A549 (cell line): ENCODE measurements at regions not wholly inside any gene's neighbourhood (a gene's known extent, or its start where the extent isn't known, plus 50 kb on each side); places are given as distances from the start of the nearest gene placed in this dataset.

Source experiments
- ATAC-seq, 2 experiments: fragments of 200-7000 bp in 1 of 2; fragments of >200 bp in 1 of 2; cut with Nextera tagmentation in 1 of 2; cut with Tn5 transposase in 1 of 2; 3 replicates each; pipeline versions ENCODE4 v1.8.0 to v1.9.1; 2018 to 2020; ENCODE audit warnings: mild to moderate bottlenecking in 1 of 2, moderate library complexity in 1 of 2
- CTCF ChIA-PET: fragments of 300-600 bp; sonication (Branson Sonifier 250); formaldehyde crosslinking; extraction: SDS; loops from one replicate; lab custom pipeline; 2021; ENCODE audit warnings: antibody characterized with exemption, inconsistent platforms; lab: Yijun Ruan, JAX
- POLR2A ChIA-PET: fragments of 350-600 bp; formaldehyde crosslinking; extraction: SDS; loops from one replicate; lab custom pipeline; 2021; ENCODE audit warnings: antibody characterized with exemption, inconsistent platforms; lab: Yijun Ruan, JAX
- DNase-seq, 2 experiments: peaks; one replicate each; pipeline versions ENCODE4 v3.0.0 to v3.0.0-alpha.2; 2011 to 2016; ENCODE audit warnings: low read depth in 1 of 2, low spot score in 1 of 2
- FAIRE-seq: peaks from 2 replicates; lab custom pipeline; 2011; peaks lifted over from hg19 to GRCh38; lab: Jason Lieb, UNC
- H3K27ac ChIP-seq, 2 experiments: fragments of >200 bp; sonication (Bioruptor Twin); formaldehyde crosslinking; 3 replicates each; pipeline ENCODE4 v1.5.1; 2016 to 2017
- H3K4me1 ChIP-seq: fragments of >200 bp; sonication (Bioruptor Twin); formaldehyde crosslinking; 3 replicates; pipeline ENCODE4 v1.6.1; 2016
- H3K4me2 ChIP-seq: fragments of >200 bp; sonication (Bioruptor Twin); formaldehyde crosslinking; 3 replicates; pipeline ENCODE4 v1.6.1; 2016
- H3K4me3 ChIP-seq: fragments of >200 bp; sonication (Bioruptor Twin); formaldehyde crosslinking; 3 replicates; pipeline ENCODE4 v1.5.1; 2016
- H3K9me3 ChIP-seq: fragments of >200 bp; sonication (Bioruptor Twin); formaldehyde crosslinking; 3 replicates; pipeline ENCODE4 v1.6.1; 2016
- BHLHE40 ChIP-seq: IDR thresholded peaks from 2 replicates; pipeline ENCODE4 v1.6.1; 2012; ENCODE audit warnings: low read depth, low read length, inconsistent platforms
- CEBPB ChIP-seq, 2 experiments: fragments of >200 bp in 1 of 2; sonication (Bioruptor Twin) in 1 of 2; formaldehyde crosslinking in 1 of 2; IDR thresholded peaks; 2 replicates each; pipeline ENCODE4 v1.6.1; 2012 to 2016
- CHD2 ChIP-seq: fragments of 150-350 bp; IDR thresholded peaks from 2 replicates; pipeline ENCODE4 v1.6.1; 2014; ENCODE audit warnings: low read length; ENCODE audit not compliant: partially characterized antibody
- CHD4 ChIP-seq: fragments of 200-600 bp; sonication (generic); IDR thresholded peaks from 2 replicates; pipeline ENCODE4 v1.6.1; 2016; ENCODE audit warnings: antibody characterized with exemption, mild to moderate bottlenecking, borderline replicate concordance
- EP300 ChIP-seq, 2 experiments: fragments of >200 bp; sonication (Bioruptor Twin); formaldehyde crosslinking; IDR thresholded peaks; 2 replicates in 1 of 2; 3 replicates in 1 of 2; pipeline ENCODE4 v1.6.1; 2016 to 2017
- FOSL2 ChIP-seq, 2 experiments: fragments of 450-650 bp in 1 of 2; fragments of >200 bp in 1 of 2; sonication (Bioruptor Twin) in 1 of 2; formaldehyde crosslinking; IDR thresholded peaks; 2 replicates each; pipeline versions ENCODE4 v1.5.0 to v1.6.1; 2016 to 2020; ENCODE audit warnings: mild to moderate bottlenecking in 1 of 2, moderate library complexity in 1 of 2
- FOXS1 ChIP-seq: fragments of 250-450 bp; sonication (Bioruptor Pico); IDR thresholded peaks from 2 replicates; pipeline ENCODE4 v1.5.0; 2020; ENCODE audit warnings: mild to moderate bottlenecking, moderate library complexity
- GATA3 ChIP-seq: IDR thresholded peaks from 2 replicates; pipeline ENCODE4 v1.6.1; 2012; ENCODE audit warnings: borderline replicate concordance
- HOXA7 ChIP-seq: fragments of 250-450 bp; sonication (Bioruptor Pico); IDR thresholded peaks from 2 replicates; pipeline ENCODE4 v1.5.0; 2020; ENCODE audit warnings: mild to moderate bottlenecking, moderate library complexity
- HOXB5 ChIP-seq: fragments of 250-450 bp; sonication (Bioruptor Pico); IDR thresholded peaks from 2 replicates; pipeline ENCODE4 v1.5.0; 2020; ENCODE audit warnings: mild to moderate bottlenecking, moderate library complexity
- JUNB ChIP-seq: fragments of >200 bp; sonication (Bioruptor Twin); formaldehyde crosslinking; IDR thresholded peaks from 2 replicates; pipeline ENCODE4 v1.6.1; 2016
- KDM5A ChIP-seq: fragments of 200-600 bp; sonication (generic); IDR thresholded peaks from 2 replicates; pipeline ENCODE4 v1.6.1; 2016; ENCODE audit warnings: antibody characterized with exemption, mild to moderate bottlenecking
- MAFK ChIP-seq: fragments of 450-650 bp; IDR thresholded peaks from 2 replicates; pipeline ENCODE4 v1.6.1; 2014; ENCODE audit not compliant: partially characterized antibody
- MYC ChIP-seq: IDR thresholded peaks from 2 replicates; pipeline ENCODE4 v1.6.1; 2012; ENCODE audit warnings: mild to moderate bottlenecking, inconsistent platforms, low read length, improper control_type of control experiment, borderline replicate concordance
- NFE2L2 ChIP-seq: fragments of 150-350 bp; conservative IDR thresholded peaks from 2 replicates; pipeline ENCODE4 v1.6.1; 2014; ENCODE audit warnings: low read length
- RNF2 ChIP-seq: fragments of 200-600 bp; sonication (generic); IDR thresholded peaks from 2 replicates; pipeline ENCODE4 v1.6.1; 2016; ENCODE audit warnings: low read depth, mild to moderate bottlenecking, antibody characterized with exemption, moderate library complexity, borderline replicate concordance
- SREBF2 ChIP-seq: fragments of 450-650 bp; IDR thresholded peaks from 2 replicates; pipeline ENCODE4 v1.6.1; 2014; ENCODE audit warnings: mild to moderate bottlenecking, moderate library complexity
- TFCP2L1 ChIP-seq: fragments of 250-450 bp; sonication (Bioruptor Pico); IDR thresholded peaks from 2 replicates; pipeline ENCODE4 v1.5.0; 2021; ENCODE audit warnings: mild to moderate bottlenecking
- ZC3H11A ChIP-seq: fragments of 450-650 bp; IDR thresholded peaks from 2 replicates; pipeline ENCODE4 v1.6.1; 2014; ENCODE audit warnings: antibody characterized with exemption, mild to moderate bottlenecking
- ZFP36 ChIP-seq: fragments of 450-650 bp; IDR thresholded peaks from 2 replicates; pipeline ENCODE4 v1.6.1; 2014; ENCODE audit warnings: borderline replicate concordance; ENCODE audit not compliant: partially characterized antibody
- WGBS: methylation state at CpG from one replicate; pipeline ENCODE4 v1.1.6; 2017; ENCODE audit errors: missing lambda C conversion rate; 5-methylcytosine and 5-hydroxymethylcytosine counted together
- TF ChIP-seq, protein P1 (sequence below): IDR thresholded peaks from 2 replicates; pipeline ENCODE4 v1.6.1; 2012
- TF ChIP-seq, protein P2 (sequence below): fragments of >200 bp; sonication (Bioruptor Twin); formaldehyde crosslinking; IDR thresholded peaks from 3 replicates; pipeline ENCODE4 v1.5.1; 2016
- TF ChIP-seq, protein P3 (sequence below): fragments of 250-450 bp; sonication (Bioruptor Pico); IDR thresholded peaks from 2 replicates; pipeline ENCODE4 v1.5.0; 2021; ENCODE audit warnings: mild to moderate bottlenecking, moderate library complexity, borderline replicate concordance
- TF ChIP-seq, protein P4 (sequence below): fragments of 200-600 bp; sonication (generic); IDR thresholded peaks from 2 replicates; pipeline ENCODE4 v1.6.1; 2016; ENCODE audit warnings: antibody characterized with exemption, mild to moderate bottlenecking, moderate library complexity
- TF ChIP-seq, protein P5 (sequence below): IDR thresholded peaks from 2 replicates; pipeline ENCODE4 v1.6.1; 2012

DNA sequence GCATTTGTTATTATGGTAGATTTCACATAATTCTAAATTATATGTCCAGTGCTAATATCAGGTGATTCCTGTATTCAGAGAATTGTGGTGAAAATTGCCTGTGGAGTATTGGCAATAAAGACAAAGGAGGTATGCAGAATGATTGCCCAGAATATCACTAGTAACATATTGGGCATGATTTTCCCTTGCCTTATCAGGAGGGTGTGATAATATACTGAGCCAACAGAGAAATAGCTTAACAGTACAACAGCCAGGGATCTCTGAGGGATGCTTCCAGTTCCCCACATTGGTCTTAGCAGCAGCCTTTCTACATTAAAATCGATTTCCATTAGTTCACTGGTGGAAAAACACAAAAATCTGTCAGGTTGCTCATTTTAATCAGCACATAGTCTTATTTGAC lies 122.9 kb upstream of the COL3A1 start:
- ChIA-PET POLR2A (no interaction called here), CTCF (no interaction called here)
- H3K4me3 ChIP-seq = no peak overlapping the region
- WGBS = 3% methylated on average over 1 of the region's 1 CpG
- no peak for DNase-seq
- TF ChIP-seq CEBPB (IDR thresholded peaks at IDR 0.05) = no peak
- TF ChIP-seq, protein P1, sequence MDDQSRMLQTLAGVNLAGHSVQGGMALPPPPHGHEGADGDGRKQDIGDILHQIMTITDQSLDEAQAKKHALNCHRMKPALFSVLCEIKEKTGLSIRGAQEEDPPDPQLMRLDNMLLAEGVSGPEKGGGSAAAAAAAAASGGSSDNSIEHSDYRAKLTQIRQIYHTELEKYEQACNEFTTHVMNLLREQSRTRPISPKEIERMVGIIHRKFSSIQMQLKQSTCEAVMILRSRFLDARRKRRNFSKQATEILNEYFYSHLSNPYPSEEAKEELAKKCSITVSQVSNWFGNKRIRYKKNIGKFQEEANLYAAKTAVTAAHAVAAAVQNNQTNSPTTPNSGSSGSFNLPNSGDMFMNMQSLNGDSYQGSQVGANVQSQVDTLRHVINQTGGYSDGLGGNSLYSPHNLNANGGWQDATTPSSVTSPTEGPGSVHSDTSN = no peak
- TF ChIP-seq, protein P2, sequence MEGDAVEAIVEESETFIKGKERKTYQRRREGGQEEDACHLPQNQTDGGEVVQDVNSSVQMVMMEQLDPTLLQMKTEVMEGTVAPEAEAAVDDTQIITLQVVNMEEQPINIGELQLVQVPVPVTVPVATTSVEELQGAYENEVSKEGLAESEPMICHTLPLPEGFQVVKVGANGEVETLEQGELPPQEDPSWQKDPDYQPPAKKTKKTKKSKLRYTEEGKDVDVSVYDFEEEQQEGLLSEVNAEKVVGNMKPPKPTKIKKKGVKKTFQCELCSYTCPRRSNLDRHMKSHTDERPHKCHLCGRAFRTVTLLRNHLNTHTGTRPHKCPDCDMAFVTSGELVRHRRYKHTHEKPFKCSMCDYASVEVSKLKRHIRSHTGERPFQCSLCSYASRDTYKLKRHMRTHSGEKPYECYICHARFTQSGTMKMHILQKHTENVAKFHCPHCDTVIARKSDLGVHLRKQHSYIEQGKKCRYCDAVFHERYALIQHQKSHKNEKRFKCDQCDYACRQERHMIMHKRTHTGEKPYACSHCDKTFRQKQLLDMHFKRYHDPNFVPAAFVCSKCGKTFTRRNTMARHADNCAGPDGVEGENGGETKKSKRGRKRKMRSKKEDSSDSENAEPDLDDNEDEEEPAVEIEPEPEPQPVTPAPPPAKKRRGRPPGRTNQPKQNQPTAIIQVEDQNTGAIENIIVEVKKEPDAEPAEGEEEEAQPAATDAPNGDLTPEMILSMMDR = no peak
- no peak for TF ChIP-seq CHD4
- no peak for TF ChIP-seq KDM5A
- no peak for TF ChIP-seq FOSL2 (IDR thresholded peaks at IDR 0.05)
- no peak for TF ChIP-seq FOSL2 (CRISPR knock-in tag; IDR thresholded peaks at IDR 0.05)
- no peak for TF ChIP-seq BHLHE40
- TF ChIP-seq GATA3 = no peak
- TF ChIP-seq, protein P3, sequence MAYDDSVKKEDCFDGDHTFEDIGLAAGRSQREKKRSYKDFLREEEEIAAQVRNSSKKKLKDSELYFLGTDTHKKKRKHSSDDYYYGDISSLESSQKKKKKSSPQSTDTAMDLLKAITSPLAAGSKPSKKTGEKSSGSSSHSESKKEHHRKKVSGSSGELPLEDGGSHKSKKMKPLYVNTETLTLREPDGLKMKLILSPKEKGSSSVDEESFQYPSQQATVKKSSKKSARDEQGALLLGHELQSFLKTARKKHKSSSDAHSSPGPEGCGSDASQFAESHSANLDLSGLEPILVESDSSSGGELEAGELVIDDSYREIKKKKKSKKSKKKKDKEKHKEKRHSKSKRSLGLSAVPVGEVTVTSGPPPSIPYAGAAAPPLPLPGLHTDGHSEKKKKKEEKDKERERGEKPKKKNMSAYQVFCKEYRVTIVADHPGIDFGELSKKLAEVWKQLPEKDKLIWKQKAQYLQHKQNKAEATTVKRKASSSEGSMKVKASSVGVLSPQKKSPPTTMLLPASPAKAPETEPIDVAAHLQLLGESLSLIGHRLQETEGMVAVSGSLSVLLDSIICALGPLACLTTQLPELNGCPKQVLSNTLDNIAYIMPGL (CRISPR knock-in tag) = no peak
- no peak for TF ChIP-seq HOXA7
- TF ChIP-seq NFE2L2 = no peak
- TF ChIP-seq, protein P4, sequence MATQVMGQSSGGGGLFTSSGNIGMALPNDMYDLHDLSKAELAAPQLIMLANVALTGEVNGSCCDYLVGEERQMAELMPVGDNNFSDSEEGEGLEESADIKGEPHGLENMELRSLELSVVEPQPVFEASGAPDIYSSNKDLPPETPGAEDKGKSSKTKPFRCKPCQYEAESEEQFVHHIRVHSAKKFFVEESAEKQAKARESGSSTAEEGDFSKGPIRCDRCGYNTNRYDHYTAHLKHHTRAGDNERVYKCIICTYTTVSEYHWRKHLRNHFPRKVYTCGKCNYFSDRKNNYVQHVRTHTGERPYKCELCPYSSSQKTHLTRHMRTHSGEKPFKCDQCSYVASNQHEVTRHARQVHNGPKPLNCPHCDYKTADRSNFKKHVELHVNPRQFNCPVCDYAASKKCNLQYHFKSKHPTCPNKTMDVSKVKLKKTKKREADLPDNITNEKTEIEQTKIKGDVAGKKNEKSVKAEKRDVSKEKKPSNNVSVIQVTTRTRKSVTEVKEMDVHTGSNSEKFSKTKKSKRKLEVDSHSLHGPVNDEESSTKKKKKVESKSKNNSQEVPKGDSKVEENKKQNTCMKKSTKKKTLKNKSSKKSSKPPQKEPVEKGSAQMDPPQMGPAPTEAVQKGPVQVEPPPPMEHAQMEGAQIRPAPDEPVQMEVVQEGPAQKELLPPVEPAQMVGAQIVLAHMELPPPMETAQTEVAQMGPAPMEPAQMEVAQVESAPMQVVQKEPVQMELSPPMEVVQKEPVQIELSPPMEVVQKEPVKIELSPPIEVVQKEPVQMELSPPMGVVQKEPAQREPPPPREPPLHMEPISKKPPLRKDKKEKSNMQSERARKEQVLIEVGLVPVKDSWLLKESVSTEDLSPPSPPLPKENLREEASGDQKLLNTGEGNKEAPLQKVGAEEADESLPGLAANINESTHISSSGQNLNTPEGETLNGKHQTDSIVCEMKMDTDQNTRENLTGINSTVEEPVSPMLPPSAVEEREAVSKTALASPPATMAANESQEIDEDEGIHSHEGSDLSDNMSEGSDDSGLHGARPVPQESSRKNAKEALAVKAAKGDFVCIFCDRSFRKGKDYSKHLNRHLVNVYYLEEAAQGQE = no peak
- no peak for TF ChIP-seq RNF2
- ATAC-seq = no peak
- H3K9me3 ChIP-seq = no peaks in the 10 kb centered on the region
- H3K4me1 ChIP-seq = 0 out of 3 replicates have a peak, but pooled peaks cover 3% of the 10 kb centered on the region
- H3K27ac ChIP-seq = no peak overlapping the region
- no peak overlapping the region for H3K4me2 ChIP-seq
- FAIRE-seq = no peak

DNA sequence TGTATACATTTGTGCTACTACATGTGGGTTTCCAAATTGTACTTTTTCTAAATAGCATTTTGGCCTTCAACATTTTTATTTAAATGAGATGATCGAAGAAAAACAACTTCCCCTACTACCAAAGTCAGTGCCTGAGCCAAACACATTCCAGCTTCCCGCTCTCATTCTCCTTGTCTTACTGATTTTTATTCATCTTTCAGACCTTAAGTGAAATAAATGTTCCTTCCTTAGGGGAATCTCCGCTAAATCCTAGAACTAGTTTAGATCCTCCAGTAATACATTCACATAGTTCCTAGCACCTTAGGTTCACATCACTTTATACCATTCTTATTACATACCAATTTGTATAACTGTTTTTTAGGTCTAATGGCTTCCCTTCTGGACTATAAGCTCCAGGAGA lies 122.3 kb upstream of the COL3A1 start:
- 85% methylated on average over 3 of the region's 3 CpGs for whole genome bisulfite sequencing
- FAIRE-seq (no peak), DNase-seq (no peak), ATAC-seq (no peak)
- POLR2A ChIA-PET = no interaction called here
- H3K4me1 ChIP-seq = 0 out of 3 replicates have a peak, but pooled peaks cover 3% of the 10 kb centered on the region
- no peak overlapping the region for H3K4me3 ChIP-seq
- H3K4me2 ChIP-seq = no peak overlapping the region
- no peaks in the 10 kb centered on the region for H3K9me3 ChIP-seq
- no peak overlapping the region for H3K27ac ChIP-seq
- TF ChIP-seq RNF2 (no peak), ZFP36 (no peak), CHD2 (no peak), EP300 (IDR thresholded peaks at IDR 0.05) (no peak), ZC3H11A (no peak), MYC (no peak), JUNB (no peak), MAFK (no peak), TFCP2L1 (CRISPR knock-in tag) (no peak), HOXB5 (CRISPR knock-in tag) (no peak), SREBF2 (no peak), FOXS1 (no peak)
- TF ChIP-seq, protein P5, sequence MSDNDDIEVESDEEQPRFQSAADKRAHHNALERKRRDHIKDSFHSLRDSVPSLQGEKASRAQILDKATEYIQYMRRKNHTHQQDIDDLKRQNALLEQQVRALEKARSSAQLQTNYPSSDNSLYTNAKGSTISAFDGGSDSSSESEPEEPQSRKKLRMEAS = no peak
- CTCF ChIA-PET = interaction anchor here (1.2 kb wide), 1 partner anchor 11 kb away, joined by 3 read pairs; no protein-coding TSS in a partner anchor
